HG02973 (cell line): ENCODE measurements at regions not wholly inside any gene's neighbourhood (a gene's known extent, or its start where the extent isn't known, plus 50 kb on each side); places are given as distances from the start of the nearest gene placed in this dataset.
A peak's percentile ranks its signal among the peaks of the same experiment; 100 is the strongest.

Experiments
- ATAC-seq: cut with Tn5 transposase; IDR thresholded peaks from one replicate; pipeline ENCODE4 v1.9.1; 2021; ENCODE audit warnings: moderate library complexity; ENCODE audit not compliant: unreplicated experiment

- ATAC-seq = no peak
Measured at GRCh38 chr4:152117933-152118507, 357.2 kb upstream of the GATB start.

DNA sequence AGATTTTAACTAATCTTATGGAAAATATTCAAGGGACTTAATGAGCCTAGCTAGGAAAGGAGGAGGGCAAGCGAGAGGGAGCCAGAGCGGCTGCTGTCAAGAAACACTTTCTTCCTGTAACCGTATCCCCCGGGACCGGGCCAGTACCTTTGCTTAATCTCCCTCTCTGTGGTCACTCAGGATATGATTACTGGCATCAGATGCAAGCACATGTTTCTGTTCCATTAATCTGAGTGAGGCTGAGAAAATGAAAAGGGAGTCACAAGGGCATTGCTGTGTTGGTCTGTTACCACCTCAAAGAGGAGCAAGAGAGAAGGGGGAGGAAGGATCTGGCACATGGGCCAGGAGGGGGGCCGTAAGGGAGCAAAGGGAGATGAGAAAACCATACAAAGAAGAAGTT is 356.7 kb upstream of the GATB start:
- no peak for ATAC-seq

GRCh38 chr4:152117054-152117453 is 356.2 kb upstream of the GATB start:
- ATAC-seq = no peak

DNA sequence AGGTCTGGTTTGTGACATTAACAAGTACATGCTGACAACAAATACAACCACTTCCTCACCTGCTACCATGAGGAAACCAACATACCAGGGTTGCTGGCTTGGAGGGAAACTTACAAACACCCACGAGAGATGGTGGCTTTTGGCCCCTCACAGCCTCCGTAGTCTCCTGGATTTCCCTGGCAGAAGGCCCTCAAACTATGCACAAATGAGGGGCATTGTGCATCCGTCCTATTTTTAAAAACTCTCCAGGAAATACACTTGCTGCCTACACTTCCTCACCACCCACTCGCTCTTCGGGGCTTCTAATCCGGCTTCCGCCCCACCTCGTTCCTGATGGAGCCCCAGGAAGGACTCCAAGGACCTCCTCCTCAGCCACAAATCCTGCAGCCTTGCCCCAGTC is 355.0 kb upstream of the GATB start:
- no peak for ATAC-seq

GRCh38 chr4:152115118-152115517 is 354.3 kb upstream of the GATB start:
- ATAC-seq = no peak

DNA sequence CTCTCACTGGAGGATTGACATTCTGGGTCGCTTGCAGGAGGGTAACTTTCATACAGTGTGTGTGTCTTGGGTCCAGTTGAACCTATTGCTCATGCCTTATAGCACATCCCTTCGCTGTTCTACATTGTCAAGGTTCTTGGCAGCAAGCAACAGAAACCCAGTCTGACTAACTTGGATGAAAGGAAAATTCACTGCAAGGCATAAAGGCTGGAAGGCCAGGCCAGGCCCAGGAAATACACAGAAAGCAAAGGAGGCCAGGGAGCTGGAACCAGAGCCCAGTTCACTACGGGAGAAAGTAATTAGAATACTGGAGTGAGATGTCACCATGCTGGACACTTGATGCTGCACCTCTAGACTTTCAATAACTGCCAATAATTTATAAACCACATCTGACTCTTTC is 353.8 kb upstream of the GATB start:
- no peak for ATAC-seq

DNA sequence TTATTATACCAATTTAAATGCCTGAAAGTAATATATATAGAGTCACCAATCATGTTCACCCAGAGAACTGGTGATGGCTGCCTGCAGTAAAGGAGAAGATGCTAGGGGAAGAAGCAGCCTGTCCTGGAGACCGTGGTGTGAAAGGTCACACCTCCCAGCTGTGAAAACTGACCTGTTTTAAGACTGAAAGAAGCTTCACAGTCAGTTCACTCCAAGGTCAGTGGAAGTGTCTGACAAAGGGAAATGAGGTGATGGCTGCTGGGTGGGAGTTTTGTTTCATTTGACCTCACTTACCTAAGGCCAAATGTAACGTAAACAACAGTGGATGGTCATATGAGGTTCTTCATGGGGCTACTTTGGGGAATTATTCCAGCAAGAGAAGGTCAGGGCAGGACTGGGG is 352.1 kb upstream of the GATB start:
- ATAC-seq = peak; percentile 78

- no peak for ATAC-seq
Measured at GRCh38 chr4:152112190-152112589, 351.4 kb upstream of the GATB start.

- ATAC-seq = no peak
Measured at GRCh38 chr4:152110780-152111179, 350.0 kb upstream of the GATB start.

GRCh38 chr4:152109531-152110509 is 349.0 kb upstream of the GATB start:
- ATAC-seq = no peak

GRCh38 chr4:152107736-152108500 is 347.1 kb upstream of the GATB start:
- ATAC-seq = no peak

GRCh38 chr4:152106781-152107321 is 346.0 kb upstream of the GATB start:
- no peak for ATAC-seq

DNA sequence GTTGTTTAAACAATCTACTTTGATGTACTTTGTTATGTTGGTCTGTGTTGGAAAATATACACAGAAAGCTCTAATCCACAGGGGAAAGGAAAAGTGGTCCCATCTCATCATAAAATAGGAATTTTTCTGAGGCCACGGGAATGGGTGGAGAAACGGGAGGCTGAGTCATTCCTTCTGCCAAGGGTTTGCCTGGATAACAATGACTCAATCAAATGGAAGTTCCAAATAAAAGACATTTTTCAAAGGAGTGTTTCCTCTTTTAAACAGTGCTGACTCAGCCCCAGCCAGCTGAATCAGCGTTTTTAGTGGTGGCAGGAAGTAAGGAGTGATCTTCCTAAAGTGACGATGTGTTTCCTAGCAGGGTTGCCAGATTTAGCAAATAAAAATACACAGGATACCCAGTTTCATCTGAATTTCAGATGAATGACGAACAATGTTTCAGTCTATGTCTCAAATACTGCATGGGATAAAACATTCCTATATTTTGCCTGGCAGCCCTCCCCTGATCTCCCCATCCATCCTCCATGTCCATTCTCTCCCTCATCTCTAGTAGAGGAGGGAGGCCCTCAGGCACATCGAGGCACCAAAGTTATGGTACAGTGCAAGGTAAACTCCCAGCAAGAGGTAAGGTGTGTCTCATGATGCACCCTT is 345.4 kb upstream of the GATB start:
- ATAC-seq = no peak

- no peak for ATAC-seq
Measured at GRCh38 chr4:152104901-152105357, 344.1 kb upstream of the GATB start.

DNA sequence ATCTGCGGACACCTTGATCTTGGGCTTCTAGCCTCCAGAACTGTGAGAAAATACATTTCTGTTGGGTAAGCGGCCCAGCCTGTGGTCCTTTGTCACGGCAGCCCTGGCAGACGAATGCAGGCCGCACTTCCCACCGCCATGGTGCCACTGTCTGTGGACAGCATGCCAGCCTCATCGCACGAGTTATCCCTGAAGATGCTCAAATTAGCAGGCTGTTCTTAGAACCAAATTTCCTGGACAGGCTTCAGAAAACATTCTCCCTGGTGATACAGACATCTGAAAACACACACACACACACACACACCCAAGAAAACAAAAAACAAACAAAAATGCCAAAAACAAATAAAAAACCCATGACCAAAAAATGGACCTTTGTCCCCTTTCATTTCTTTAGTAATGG is 343.5 kb upstream of the GATB start:
- no peak for ATAC-seq

DNA sequence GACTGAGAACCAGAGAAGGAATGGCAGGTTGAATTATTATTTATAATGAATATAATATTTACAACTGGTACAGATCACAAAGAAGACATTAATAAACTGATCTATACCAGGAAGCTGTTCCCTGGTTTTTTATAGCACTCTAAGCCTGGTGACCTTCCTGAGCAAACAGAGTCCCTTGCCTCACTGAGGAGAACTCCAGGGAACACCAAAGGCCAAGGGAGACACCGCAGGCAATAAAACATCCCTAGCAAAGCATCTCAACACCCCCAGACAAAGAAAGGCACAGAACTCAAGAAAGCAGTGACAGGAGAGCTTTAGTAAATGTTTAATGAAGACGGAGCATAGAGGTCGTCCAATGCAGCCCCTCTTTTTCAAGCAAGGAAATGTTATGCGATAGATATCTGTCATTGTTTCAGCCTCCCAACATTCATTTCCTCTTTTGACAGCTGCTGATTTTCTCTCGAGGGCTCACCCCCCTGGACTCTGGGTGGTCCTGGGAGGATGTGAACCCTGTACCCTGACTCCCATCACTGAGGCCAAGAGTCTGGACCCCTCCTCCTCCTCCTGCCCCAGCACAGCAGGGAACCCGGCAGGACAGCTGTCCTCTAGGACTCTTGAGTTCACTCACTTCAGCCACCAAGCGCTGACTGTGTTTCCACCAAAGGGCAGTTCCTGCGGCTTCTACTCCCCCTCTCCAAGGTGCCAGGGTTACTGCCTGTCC is 342.5 kb upstream of the GATB start:
- ATAC-seq = no peak

- ATAC-seq = no peak
Measured at GRCh38 chr4:152102436-152103000, 341.7 kb upstream of the GATB start.

DNA sequence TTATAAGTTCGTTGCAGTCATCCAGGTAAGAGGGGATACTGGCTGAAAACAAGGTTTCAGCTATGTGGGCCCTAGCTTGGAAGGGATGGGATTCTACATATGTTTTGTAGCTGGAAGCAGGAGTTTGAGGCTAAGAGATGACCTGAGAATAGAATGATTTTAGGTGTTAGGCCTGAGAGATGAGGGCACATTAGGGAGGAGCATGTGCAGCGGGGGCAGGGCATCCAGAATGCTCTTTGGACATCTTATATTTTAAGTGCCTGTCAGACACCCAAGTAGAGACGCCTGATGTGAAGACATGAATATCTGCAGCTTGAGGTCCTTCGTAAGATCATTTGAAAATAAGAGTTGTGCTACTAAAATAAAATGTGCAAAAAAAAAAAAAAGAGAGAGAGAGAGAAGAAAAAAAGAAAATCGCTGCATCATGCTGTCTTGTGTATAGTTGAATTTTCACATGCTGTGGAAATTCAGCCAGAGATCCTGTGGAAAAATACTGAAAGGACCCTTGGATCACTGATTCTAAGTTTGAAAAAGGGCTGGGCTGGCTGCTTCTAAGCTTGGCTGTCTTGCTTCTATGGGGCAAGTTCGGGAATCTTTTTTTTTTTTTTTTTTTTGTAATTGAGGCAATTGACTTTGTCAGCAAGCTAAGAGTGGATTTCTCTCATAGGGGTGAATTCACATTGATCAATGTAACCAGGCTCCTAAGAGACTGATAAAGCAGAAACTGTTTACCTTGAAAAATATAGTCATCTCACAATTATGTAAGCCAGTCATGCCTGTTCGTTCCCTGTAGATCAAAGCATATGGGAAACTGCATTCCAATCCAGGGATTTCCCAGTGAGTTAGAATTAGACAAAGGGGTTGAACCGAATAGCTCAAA is 341.0 kb upstream of the GATB start:
- no peak for ATAC-seq
